K562 (cell line): ENCODE measurements at regions not wholly inside any gene's neighbourhood (a gene's known extent, or its start where the extent isn't known, plus 50 kb on each side); places are given as distances from the start of the nearest gene placed in this dataset.

Experiments used
- ATAC-seq: fragments of 200-7000 bp; cut with Tn5 transposase; 3 replicates; pipeline ENCODE4 v1.9.1; 2020; ENCODE audit warnings: moderate library complexity
- BruUV-seq: library from RNA; stranded (reverse); fragments of 400-500 nt; replicated peaks from 2 replicates; lab custom pipeline; 2021; lab: Mats Ljungman, UMichigan
- CTCF ChIA-PET: fragments of 300-600 bp; formaldehyde crosslinking; extraction: SDS; loops from one replicate; lab custom pipeline; 2021; ENCODE audit warnings: low intra/inter-chr PET ratio; lab: Yijun Ruan, JAX
- POLR2A ChIA-PET: fragments of 300-600, 350-650 bp; sonication (Branson Sonifier 250); formaldehyde crosslinking; extraction: SDS; loops from one replicate; lab custom pipeline; 2021; ENCODE audit warnings: antibody characterized with exemption, inconsistent platforms; lab: Yijun Ruan, JAX
- DNase-seq, 4 experiments: peaks; one replicate each; pipeline versions ENCODE4 v3.0.0 to v3.0.0-alpha.2; 2011 to 2018; ENCODE audit warnings: low spot score in 3 of 4, mixed read lengths in 3 of 4; ENCODE audit errors: extremely low read depth in 1 of 4
- FAIRE-seq: peaks from 2 replicates; lab custom pipeline; 2011; peaks lifted over from hg19 to GRCh38; lab: Jason Lieb, UNC
- H2AFZ ChIP-seq: 2 replicates; pipeline ENCODE4 v1.6.0; 2011; ENCODE audit warnings: low read depth, low read length, control low read depth, inconsistent platforms
- H3K27ac ChIP-seq: fragments of 200-600 bp; 3 replicates; pipeline ENCODE4 v1.8.0; 2011; ENCODE audit warnings: low read depth, mild to moderate bottlenecking, control low read depth, inconsistent platforms, low read length, moderate library complexity, mixed read lengths; ENCODE audit errors: extremely low read depth
- H3K27me3 ChIP-seq, 2 experiments: fragments of 300-600 bp in 1 of 2; 2 replicates in 1 of 2; 3 replicates in 1 of 2; pipeline versions ENCODE4 v1.6.0 to v1.8.0; 2011; ENCODE audit warnings: inconsistent platforms in 2 of 2, low read length in 2 of 2, mild to moderate bottlenecking in 1 of 2, mixed read lengths in 1 of 2, moderate library complexity in 1 of 2; ENCODE audit not compliant: control insufficient read depth in 2 of 2, insufficient read depth in 2 of 2
- H3K36me3 ChIP-seq: fragments of 300-600 bp; 3 replicates; pipeline ENCODE4 v1.8.0; 2011; ENCODE audit warnings: mild to moderate bottlenecking, low read length, inconsistent platforms; ENCODE audit not compliant: control insufficient read depth, insufficient read depth
- H3K4me1 ChIP-seq, 2 experiments: fragments of 200-600 bp in 1 of 2; replicated peaks in 1 of 2; 2 replicates in 1 of 2; 3 replicates in 1 of 2; pipeline versions ENCODE4 v1.5.1 to v1.8.0; 2011; ENCODE audit warnings: inconsistent platforms in 2 of 2, low read length in 2 of 2, mild to moderate bottlenecking in 1 of 2, mixed read lengths in 1 of 2, moderate library complexity in 1 of 2; ENCODE audit not compliant: control insufficient read depth in 2 of 2, insufficient read depth in 2 of 2
- H3K4me2 ChIP-seq: 2 replicates; pipeline ENCODE4 v1.6.1; 2011; ENCODE audit warnings: low read length, control low read depth, inconsistent platforms, mixed read lengths; ENCODE audit not compliant: insufficient read depth
- H3K4me3 ChIP-seq: fragments of 200-600 bp; sonication (generic), shearing (Covaris generic); 2 replicates; pipeline ENCODE4 v1.5.1; 2016; ENCODE audit warnings: control low read depth, inconsistent platforms
- H3K79me2 ChIP-seq: fragments of 200-600 bp; 3 replicates; pipeline ENCODE4 v1.8.0; 2011; ENCODE audit warnings: low read length, inconsistent platforms; ENCODE audit not compliant: control insufficient read depth, insufficient read depth
- H3K9ac ChIP-seq, 2 experiments: 2 replicates each; pipeline versions ENCODE4 v1.6.0 to v1.6.1; 2011; ENCODE audit warnings: low read depth in 2 of 2, low read length in 2 of 2, control low read depth in 1 of 2, inconsistent platforms in 1 of 2, mild to moderate bottlenecking in 1 of 2, mixed read lengths in 1 of 2; ENCODE audit not compliant: insufficient read depth in 1 of 2
- H3K9me1 ChIP-seq: one replicate; pipeline ENCODE4 v1.6.0; 2011; ENCODE audit warnings: inconsistent platforms, mild to moderate bottlenecking, low read length, moderate library complexity; ENCODE audit not compliant: control insufficient read depth, insufficient read depth
- H3K9me3 ChIP-seq: replicated peaks from 2 replicates; pipeline ENCODE4 v1.5.1; 2011; ENCODE audit warnings: low read depth, low read length, inconsistent platforms; ENCODE audit not compliant: control insufficient read depth, insufficient read depth
- H4K20me1 ChIP-seq: replicated peaks from 2 replicates; pipeline ENCODE4 v1.6.1; 2011; ENCODE audit warnings: low read length, inconsistent platforms, mixed read lengths; ENCODE audit not compliant: control insufficient read depth, insufficient read depth
- KLF6 ChIP-seq: fragments of 250-450 bp; sonication (Bioruptor Pico); IDR thresholded peaks from 2 replicates; pipeline ENCODE4 v1.4.0; 2020; ENCODE audit warnings: mild to moderate bottlenecking, moderate library complexity, borderline replicate concordance
- NFIC ChIP-seq: fragments of 450-650 bp; IDR thresholded peaks from 2 replicates; pipeline ENCODE4 v1.6.1; 2017; ENCODE audit warnings: mild to moderate bottlenecking, inconsistent platforms
- RAD21 ChIP-seq, 2 experiments: fragments of 250-450 bp in 1 of 2; fragments of 450-650 bp in 1 of 2; sonication (Bioruptor Pico) in 1 of 2; formaldehyde crosslinking in 1 of 2; IDR thresholded peaks in 1 of 2; conservative IDR thresholded peaks in 1 of 2; 2 replicates each; pipeline versions ENCODE4 v1.4.0 to v1.8.0; 2020 to 2022; ENCODE audit warnings: mild to moderate bottlenecking in 2 of 2, moderate library complexity in 1 of 2
- SMC3 ChIP-seq: conservative IDR thresholded peaks from 2 replicates; pipeline ENCODE4 v1.6.1; 2011; ENCODE audit warnings: low read depth, low read length, improper control_type of control experiment; ENCODE audit not compliant: insufficient read depth
- STAG1 ChIP-seq: sonication (generic); formaldehyde crosslinking; IDR thresholded peaks from 2 replicates; pipeline ENCODE4 v1.5.0; 2020; ENCODE audit warnings: missing genetic modification reagents, borderline replicate concordance
- TSC22D4 ChIP-seq: fragments of 450-650 bp; IDR thresholded peaks from 2 replicates; pipeline ENCODE4 v1.6.1; 2016; ENCODE audit warnings: missing genetic modification characterization, missing biosample characterization, control low read depth
- U2AF2 ChIP-seq: fragments of 200-400 bp; formaldehyde crosslinking; optimal IDR thresholded peaks from 2 replicates; pipeline ENCODE3; 2017; ENCODE audit warnings: low read depth, mild to moderate bottlenecking, low read length
- ZNF507 ChIP-seq: conservative IDR thresholded peaks from 2 replicates; pipeline ENCODE4 v1.6.1; 2017; ENCODE audit warnings: missing genetic modification characterization, missing compliant biosample characterization
- WGBS: fragments of 100-300 bp; shearing (Covaris generic); methylation state at CpG from one replicate; pipeline ENCODE4 v1.1.6; 2016; ENCODE audit warnings: low coverage, mixed read lengths; ENCODE audit not compliant: insufficient coverage; ENCODE audit errors: missing lambda C conversion rate; 5-methylcytosine and 5-hydroxymethylcytosine counted together
- in situ Hi-C: fragments of 300-500 bp; cut with MboI; formaldehyde crosslinking; loops from 4 replicates; pipeline ENCODE4 v1.15.0; 2018; ENCODE audit warnings: inconsistent platforms, mixed read lengths
- intact Hi-C: fragments of 100-400 bp; cut with micrococcal nuclease; formaldehyde crosslinking; loops from 2 replicates; pipeline ENCODE4 v1.14.2; 2022
- TF ChIP-seq, protein P1 (sequence below), 2 experiments: fragments of 450-650 bp; formaldehyde crosslinking in 1 of 2; IDR thresholded peaks; 2 replicates each; pipeline versions ENCODE4 v1.4.0 to v1.6.1; 2014 to 2020; ENCODE audit warnings: mild to moderate bottlenecking in 2 of 2, borderline replicate concordance in 1 of 2, low read depth in 1 of 2
- TF ChIP-seq, protein P2 (sequence below), 3 experiments: IDR thresholded peaks in 2 of 3; conservative IDR thresholded peaks in 1 of 3; 2 replicates each; pipeline ENCODE4 v1.5.1; 2011 to 2012; ENCODE audit warnings: low read length in 3 of 3, mild to moderate bottlenecking in 3 of 3, control low read depth in 2 of 3, improper control_type of control experiment in 1 of 3, inconsistent platforms in 1 of 3, low read depth in 1 of 3, mixed read lengths in 1 of 3, moderate library complexity in 1 of 3; ENCODE audit not compliant: insufficient read depth in 2 of 3

DNA sequence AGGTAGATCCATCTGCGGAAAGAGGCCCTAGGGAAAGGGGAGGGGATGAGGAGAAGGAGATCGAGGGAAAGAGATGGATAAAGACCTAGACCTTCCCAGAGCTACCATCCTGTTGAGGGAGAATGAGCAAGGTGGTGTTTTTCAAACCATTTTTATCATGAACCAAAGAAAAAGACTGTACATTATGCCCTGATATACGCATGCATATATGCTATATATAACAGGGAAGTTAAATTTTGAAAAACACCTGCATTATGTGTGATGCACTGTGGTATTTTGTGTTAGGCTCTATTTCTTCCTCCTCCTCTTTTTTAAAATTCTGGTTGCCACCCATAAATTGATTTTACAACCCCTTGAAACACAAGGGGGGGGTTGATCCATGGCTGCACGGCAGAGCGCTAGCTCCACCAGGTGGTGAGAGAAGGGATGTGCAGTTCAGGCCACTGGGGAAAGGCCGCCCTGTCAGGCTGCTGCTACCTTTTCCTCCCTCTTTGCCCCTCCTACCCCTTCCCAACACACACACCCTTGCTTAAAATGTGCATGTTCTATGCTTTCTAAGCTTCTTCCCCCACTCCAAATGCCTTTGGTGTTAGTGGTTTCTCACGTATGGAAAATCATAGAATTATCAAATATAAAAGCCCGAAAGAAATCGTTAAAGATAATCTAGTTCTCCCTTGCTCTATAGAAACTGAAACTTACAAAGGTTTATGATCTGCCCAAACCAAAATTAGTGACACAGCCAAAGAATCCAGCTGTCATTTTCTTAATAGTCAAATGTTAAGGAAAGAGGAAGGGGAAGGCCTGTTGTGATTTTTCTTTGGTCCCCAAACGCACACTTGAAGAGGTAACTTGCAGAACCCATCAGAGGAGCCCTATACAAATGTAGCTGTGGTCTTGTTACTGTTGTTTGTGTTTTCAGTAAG is 262.0 kb upstream of the UMPS start:
- peak; percentile 74 for FAIRE-seq
- peak; percentile 39; the same call in 1 of the 2 replicates for TF ChIP-seq STAG1 (CRISPR knock-in tag)
- TF ChIP-seq SMC3 = peak; percentile 76
- no peak for TF ChIP-seq NFIC
- TF ChIP-seq, protein P1, sequence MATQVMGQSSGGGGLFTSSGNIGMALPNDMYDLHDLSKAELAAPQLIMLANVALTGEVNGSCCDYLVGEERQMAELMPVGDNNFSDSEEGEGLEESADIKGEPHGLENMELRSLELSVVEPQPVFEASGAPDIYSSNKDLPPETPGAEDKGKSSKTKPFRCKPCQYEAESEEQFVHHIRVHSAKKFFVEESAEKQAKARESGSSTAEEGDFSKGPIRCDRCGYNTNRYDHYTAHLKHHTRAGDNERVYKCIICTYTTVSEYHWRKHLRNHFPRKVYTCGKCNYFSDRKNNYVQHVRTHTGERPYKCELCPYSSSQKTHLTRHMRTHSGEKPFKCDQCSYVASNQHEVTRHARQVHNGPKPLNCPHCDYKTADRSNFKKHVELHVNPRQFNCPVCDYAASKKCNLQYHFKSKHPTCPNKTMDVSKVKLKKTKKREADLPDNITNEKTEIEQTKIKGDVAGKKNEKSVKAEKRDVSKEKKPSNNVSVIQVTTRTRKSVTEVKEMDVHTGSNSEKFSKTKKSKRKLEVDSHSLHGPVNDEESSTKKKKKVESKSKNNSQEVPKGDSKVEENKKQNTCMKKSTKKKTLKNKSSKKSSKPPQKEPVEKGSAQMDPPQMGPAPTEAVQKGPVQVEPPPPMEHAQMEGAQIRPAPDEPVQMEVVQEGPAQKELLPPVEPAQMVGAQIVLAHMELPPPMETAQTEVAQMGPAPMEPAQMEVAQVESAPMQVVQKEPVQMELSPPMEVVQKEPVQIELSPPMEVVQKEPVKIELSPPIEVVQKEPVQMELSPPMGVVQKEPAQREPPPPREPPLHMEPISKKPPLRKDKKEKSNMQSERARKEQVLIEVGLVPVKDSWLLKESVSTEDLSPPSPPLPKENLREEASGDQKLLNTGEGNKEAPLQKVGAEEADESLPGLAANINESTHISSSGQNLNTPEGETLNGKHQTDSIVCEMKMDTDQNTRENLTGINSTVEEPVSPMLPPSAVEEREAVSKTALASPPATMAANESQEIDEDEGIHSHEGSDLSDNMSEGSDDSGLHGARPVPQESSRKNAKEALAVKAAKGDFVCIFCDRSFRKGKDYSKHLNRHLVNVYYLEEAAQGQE (IDR thresholded peaks at IDR 0.05; ENCODE audit: borderline replicate concordance) = peak; percentile 72
- TF ChIP-seq, protein P1 (CRISPR knock-in tag; IDR thresholded peaks at IDR 0.05; ENCODE audit: low read depth) = no peak
- TF ChIP-seq TSC22D4 (tag) = no peak
- TF ChIP-seq U2AF2 = no peak
- TF ChIP-seq KLF6 (CRISPR knock-in tag) = no peak
- TF ChIP-seq, protein P2, sequence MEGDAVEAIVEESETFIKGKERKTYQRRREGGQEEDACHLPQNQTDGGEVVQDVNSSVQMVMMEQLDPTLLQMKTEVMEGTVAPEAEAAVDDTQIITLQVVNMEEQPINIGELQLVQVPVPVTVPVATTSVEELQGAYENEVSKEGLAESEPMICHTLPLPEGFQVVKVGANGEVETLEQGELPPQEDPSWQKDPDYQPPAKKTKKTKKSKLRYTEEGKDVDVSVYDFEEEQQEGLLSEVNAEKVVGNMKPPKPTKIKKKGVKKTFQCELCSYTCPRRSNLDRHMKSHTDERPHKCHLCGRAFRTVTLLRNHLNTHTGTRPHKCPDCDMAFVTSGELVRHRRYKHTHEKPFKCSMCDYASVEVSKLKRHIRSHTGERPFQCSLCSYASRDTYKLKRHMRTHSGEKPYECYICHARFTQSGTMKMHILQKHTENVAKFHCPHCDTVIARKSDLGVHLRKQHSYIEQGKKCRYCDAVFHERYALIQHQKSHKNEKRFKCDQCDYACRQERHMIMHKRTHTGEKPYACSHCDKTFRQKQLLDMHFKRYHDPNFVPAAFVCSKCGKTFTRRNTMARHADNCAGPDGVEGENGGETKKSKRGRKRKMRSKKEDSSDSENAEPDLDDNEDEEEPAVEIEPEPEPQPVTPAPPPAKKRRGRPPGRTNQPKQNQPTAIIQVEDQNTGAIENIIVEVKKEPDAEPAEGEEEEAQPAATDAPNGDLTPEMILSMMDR (IDR thresholded peaks at IDR 0.05 in 2 of 3, conservative IDR thresholded peaks at IDR 0.05 in 1 of 3; ENCODE audit: insufficient read depth in 2 of 3, low read depth in 1 of 3, low read length in 3 of 3) = peak; percentile 82 to 87 (median 83)
- peak; percentile 71 to 88 for TF ChIP-seq RAD21 (CRISPR knock-in tag; conservative IDR thresholded peaks at IDR 0.05 in 1 of 2, IDR thresholded peaks at IDR 0.05 in 1 of 2)
- no peak for TF ChIP-seq ZNF507 (tag)

More for the DNA sequence above, 262.0 kb upstream of the UMPS start:
- in situ Hi-C loops (loop anchor here (5.0 to 10.0 kb wide), 2 partner anchors 111 to 453 kb away; no protein-coding TSS in a partner anchor), intact Hi-C loops (loop anchor here (1.0 to 10.0 kb wide), 3 partner anchors 117 to 453 kb away; no protein-coding TSS in a partner anchor)
- 40% methylated on average over 7 of the region's 10 CpGs for WGBS
- ChIA-PET POLR2A (interaction anchor here (0.7 kb wide), 1 partner anchor 396 kb away, joined by 4 read pairs; no protein-coding TSS in a partner anchor), CTCF (interaction anchor here (0.8 to 2.8 kb wide), 3 partner anchors 11 to 116 kb away, joined by 3 to 30 read pairs (median 3); no protein-coding TSS in a partner anchor)
- Histone ChIP-seq H3K27me3 (no peaks in the 10 kb centered on the region), H3K9me3 (no peaks in the 10 kb centered on the region), H3K9me1 (no peaks in the 10 kb centered on the region), H3K27ac (no peak overlapping the region), H3K79me2 (no peaks in the 10 kb centered on the region), H3K4me2 (no peak overlapping the region), H3K4me3 (no peak overlapping the region), H3K9ac (no peak overlapping the region), H2AFZ (no peak overlapping the region), H3K4me1 (no peaks in the 10 kb centered on the region), H4K20me1 (no peaks in the 10 kb centered on the region), H3K36me3 (no peaks in the 10 kb centered on the region)
- no TSS peak for BruUV-seq
- DNase-seq = peak; percentile 56 to 74 (median 72)
- ATAC-seq = peak; percentile 93
